Endothelial cell (in vitro differentiated cells): ENCODE measurements at regions not wholly inside any gene's neighbourhood (a gene's known extent, or its start where the extent isn't known, plus 50 kb on each side); places are given as distances from the start of the nearest gene placed in this dataset.

Source experiments
- DNase-seq: peaks from one replicate; pipeline ENCODE4 v3.0.0; 2021; ENCODE audit warnings: low spot score
- H3K27ac Mint-ChIP-seq: one replicate; pipeline ENCODE4 v1.8.0; 2021; ENCODE audit warnings: mixed read lengths, inconsistent platforms; ENCODE audit not compliant: unreplicated experiment
- H3K27me3 Mint-ChIP-seq: one replicate; pipeline ENCODE4 v1.8.0; 2021; ENCODE audit warnings: mild to moderate bottlenecking, moderate library complexity, mixed read lengths, inconsistent platforms; ENCODE audit not compliant: unreplicated experiment
- H3K36me3 Mint-ChIP-seq: one replicate; pipeline ENCODE4 v1.8.0; 2021; ENCODE audit warnings: mild to moderate bottlenecking, low read depth, mixed read lengths, inconsistent platforms; ENCODE audit not compliant: unreplicated experiment
- H3K4me1 Mint-ChIP-seq: one replicate; pipeline ENCODE4 v1.8.0; 2021; ENCODE audit warnings: mild to moderate bottlenecking, mixed read lengths, inconsistent platforms; ENCODE audit not compliant: unreplicated experiment
- H3K4me3 Mint-ChIP-seq: one replicate; pipeline ENCODE4 v1.8.0; 2021; ENCODE audit warnings: mild to moderate bottlenecking, mixed read lengths, inconsistent platforms; ENCODE audit not compliant: unreplicated experiment
- H3K9me3 Mint-ChIP-seq: one replicate; pipeline ENCODE4 v1.8.0; 2021; ENCODE audit warnings: mixed read lengths, inconsistent platforms; ENCODE audit not compliant: unreplicated experiment
- TF ChIP-seq, protein P1 (sequence below): fragments of 200-600 bp; sonication (generic); IDR thresholded peaks from one replicate; pipeline ENCODE4 v1.5.0; 2021; ENCODE audit warnings: antibody characterized with exemption; ENCODE audit not compliant: unreplicated experiment

DNA sequence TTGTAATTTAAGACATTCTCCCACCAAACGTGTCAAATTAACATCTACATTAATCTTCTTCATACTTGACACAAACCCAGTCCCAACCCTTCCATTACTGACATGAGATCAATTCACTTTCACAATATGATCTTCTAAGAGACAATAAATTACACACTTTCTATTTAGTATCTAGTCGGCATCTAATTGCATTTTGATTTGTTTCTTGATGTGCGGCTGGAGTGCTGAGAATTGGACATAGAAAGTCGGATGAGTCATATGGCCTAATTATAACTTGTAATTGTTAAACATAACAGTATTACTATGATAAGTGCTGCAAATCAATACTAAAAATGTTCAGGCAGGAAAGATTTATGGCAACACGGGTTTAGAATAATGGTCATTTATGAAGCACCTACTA, 78.4 kb upstream of the RORA start:
- no peaks in the 10 kb centered on the region for H3K27me3 Mint-ChIP-seq

DNA sequence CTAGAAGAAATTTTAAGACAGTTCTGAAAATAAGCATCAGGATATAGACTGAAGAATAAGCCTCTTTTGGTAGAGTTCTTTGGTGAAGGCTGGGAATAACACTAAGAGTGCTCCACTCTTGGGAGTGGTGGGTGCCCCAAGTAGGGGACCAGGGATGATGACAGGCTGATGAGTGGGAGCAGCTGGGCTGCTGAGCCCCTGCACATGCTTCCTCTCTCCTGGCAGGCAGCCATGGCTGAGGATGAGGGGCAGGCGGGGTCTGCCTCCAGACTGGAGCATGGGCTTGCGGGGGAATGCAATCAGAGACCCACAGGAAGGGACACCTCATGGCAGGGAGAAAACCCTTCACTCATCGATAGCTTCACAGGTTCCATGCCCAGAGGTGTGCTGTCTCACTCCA, 72.6 kb upstream of the RORA start:
- Mint-ChIP-seq H3K36me3 (no peaks in the 10 kb centered on the region), H3K9me3 (no peaks in the 10 kb centered on the region), H3K4me1 (no peaks in the 10 kb centered on the region), H3K4me3 (no peak overlapping the region), H3K27ac (no peak overlapping the region), H3K27me3 (no peaks in the 10 kb centered on the region)
- no peak for DNase-seq
- TF ChIP-seq, protein P1, sequence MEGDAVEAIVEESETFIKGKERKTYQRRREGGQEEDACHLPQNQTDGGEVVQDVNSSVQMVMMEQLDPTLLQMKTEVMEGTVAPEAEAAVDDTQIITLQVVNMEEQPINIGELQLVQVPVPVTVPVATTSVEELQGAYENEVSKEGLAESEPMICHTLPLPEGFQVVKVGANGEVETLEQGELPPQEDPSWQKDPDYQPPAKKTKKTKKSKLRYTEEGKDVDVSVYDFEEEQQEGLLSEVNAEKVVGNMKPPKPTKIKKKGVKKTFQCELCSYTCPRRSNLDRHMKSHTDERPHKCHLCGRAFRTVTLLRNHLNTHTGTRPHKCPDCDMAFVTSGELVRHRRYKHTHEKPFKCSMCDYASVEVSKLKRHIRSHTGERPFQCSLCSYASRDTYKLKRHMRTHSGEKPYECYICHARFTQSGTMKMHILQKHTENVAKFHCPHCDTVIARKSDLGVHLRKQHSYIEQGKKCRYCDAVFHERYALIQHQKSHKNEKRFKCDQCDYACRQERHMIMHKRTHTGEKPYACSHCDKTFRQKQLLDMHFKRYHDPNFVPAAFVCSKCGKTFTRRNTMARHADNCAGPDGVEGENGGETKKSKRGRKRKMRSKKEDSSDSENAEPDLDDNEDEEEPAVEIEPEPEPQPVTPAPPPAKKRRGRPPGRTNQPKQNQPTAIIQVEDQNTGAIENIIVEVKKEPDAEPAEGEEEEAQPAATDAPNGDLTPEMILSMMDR, result no peak

More for the DNA sequence above, 78.4 kb upstream of the RORA start:
- H3K36me3 Mint-ChIP-seq, result no peaks in the 10 kb centered on the region
- H3K27ac Mint-ChIP-seq, result no peak overlapping the region
- H3K4me1 Mint-ChIP-seq, result no peaks in the 10 kb centered on the region
- TF ChIP-seq, protein P1, result no peak
- no peak overlapping the region for H3K4me3 Mint-ChIP-seq
- no peak for DNase-seq
- H3K9me3 Mint-ChIP-seq, result no peaks in the 10 kb centered on the region

- Mint-ChIP-seq H3K9me3 (no peaks in the 10 kb centered on the region), H3K4me1 (no peaks in the 10 kb centered on the region), H3K4me3 (no peak overlapping the region), H3K27ac (no peak overlapping the region), H3K27me3 (no peaks in the 10 kb centered on the region), H3K36me3 (no peaks in the 10 kb centered on the region)
- TF ChIP-seq, protein P1, result no peak
- no peak for DNase-seq
Observed at GRCh38 chr15:61299075-61299763, 70.1 kb upstream of the RORA start.

GRCh38 chr15:61295239-61295638, 66.1 kb upstream of the RORA start:
- TF ChIP-seq, protein P1, result no peak
- H3K36me3 Mint-ChIP-seq, result no peaks in the 10 kb centered on the region
- DNase-seq, result no peak
- no peaks in the 10 kb centered on the region for H3K9me3 Mint-ChIP-seq
- no peak overlapping the region for H3K4me3 Mint-ChIP-seq
- no peaks in the 10 kb centered on the region for H3K27me3 Mint-ChIP-seq
- H3K4me1 Mint-ChIP-seq, result no peaks in the 10 kb centered on the region
- no peak overlapping the region for H3K27ac Mint-ChIP-seq

DNA sequence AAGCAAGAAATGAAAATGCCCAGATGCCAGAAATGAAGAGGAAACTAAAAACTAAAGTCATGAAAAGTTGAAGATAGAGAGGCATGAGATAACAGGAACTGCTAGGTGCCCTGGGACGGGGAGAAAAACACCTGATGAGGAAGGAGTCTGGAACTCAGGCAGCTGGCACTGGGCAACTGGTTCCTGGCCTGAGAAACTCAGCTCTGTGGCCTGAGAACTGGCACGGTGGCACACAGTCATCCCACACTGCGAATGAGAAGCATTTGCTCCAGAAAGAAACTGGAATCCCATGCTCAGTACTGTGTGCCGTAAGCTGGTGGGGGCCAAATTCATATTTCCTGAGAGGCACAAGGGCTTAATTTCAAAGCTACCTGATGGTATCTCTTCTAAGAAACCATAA, 53.6 kb upstream of the RORA start:
- TF ChIP-seq, protein P1, result no peak
- no peaks in the 10 kb centered on the region for H3K4me1 Mint-ChIP-seq
- H3K27ac Mint-ChIP-seq, result no peak overlapping the region
- H3K36me3 Mint-ChIP-seq, result no peaks in the 10 kb centered on the region
- H3K27me3 Mint-ChIP-seq, result no peaks in the 10 kb centered on the region
- no peak overlapping the region for H3K4me3 Mint-ChIP-seq
- no peak for DNase-seq
- no peaks in the 10 kb centered on the region for H3K9me3 Mint-ChIP-seq
